Ectodermal cell (in vitro differentiated cells): ENCODE measurements at regions not wholly inside any gene's neighbourhood (a gene's known extent, or its start where the extent isn't known, plus 50 kb on each side); places are given as distances from the start of the nearest gene placed in this dataset.

Source experiments
- H3K27ac ChIP-seq: 2 replicates; pipeline ENCODE4 v1.7.0; 2013; ENCODE audit warnings: mild to moderate bottlenecking, low read depth, low read length; ENCODE audit not compliant: insufficient read depth, poor library complexity, severe bottlenecking
- H3K27me3 ChIP-seq: 2 replicates; pipeline ENCODE4 v1.7.0; 2013; ENCODE audit warnings: mild to moderate bottlenecking, low read length; ENCODE audit not compliant: insufficient read depth, control insufficient read depth, poor library complexity, severe bottlenecking
- H3K36me3 ChIP-seq: one replicate; pipeline ENCODE4 v1.7.0; 2013; ENCODE audit warnings: low read length; ENCODE audit not compliant: control insufficient read depth, insufficient read depth
- H3K4me1 ChIP-seq: one replicate; pipeline ENCODE4 v1.7.0; 2013; ENCODE audit warnings: low read length; ENCODE audit not compliant: control insufficient read depth, insufficient read depth
- H3K4me3 ChIP-seq: 2 replicates; pipeline ENCODE4 v1.7.0; 2013; ENCODE audit warnings: low read depth, low read length, control low read depth; ENCODE audit not compliant: insufficient read depth
- H3K9me3 ChIP-seq: 2 replicates; pipeline ENCODE4 v1.7.0; 2013; ENCODE audit warnings: mild to moderate bottlenecking, low read length, moderate library complexity; ENCODE audit not compliant: control insufficient read depth
- WGBS, 2 experiments: methylation state at CpG; one replicate each; pipeline ENCODE4 v1.1.7; 2013; ENCODE audit warnings: missing lambda C conversion rate in 2 of 2; 5-methylcytosine and 5-hydroxymethylcytosine counted together

DNA sequence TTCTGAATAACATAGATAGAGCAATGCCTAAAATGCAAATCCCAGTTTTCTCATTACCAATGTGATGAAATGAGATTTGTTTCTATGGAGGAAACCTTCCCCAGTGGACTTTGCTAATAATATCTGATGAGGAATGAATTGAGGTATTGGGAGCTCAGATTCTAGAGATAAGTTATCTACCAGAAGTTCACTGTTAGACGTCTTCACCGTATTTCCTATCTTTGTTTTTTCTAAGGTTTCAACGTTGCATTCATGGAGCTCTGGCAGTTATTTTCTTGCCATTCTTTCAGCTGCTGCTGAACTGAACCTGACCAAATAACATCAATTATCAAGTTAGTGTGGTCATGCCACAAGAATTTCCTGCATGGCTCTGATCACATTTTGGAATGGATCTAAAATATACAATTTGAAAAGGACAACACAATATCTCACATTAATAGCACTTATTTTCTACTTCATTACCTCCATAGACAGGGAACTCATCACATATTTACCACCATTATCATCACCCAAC is 511.8 kb upstream of the LCORL start:
- Histone ChIP-seq H3K4me3 (no peak overlapping the region), H3K9me3 (no peaks in the 10 kb centered on the region), H3K27me3 (no peaks in the 10 kb centered on the region), H3K36me3 (no peaks in the 10 kb centered on the region), H3K4me1 (no peaks in the 10 kb centered on the region), H3K27ac (no peak overlapping the region)
- 91 to 96% methylated on average over 3 of the region's 3 CpGs for WGBS, 2 experiments

DNA sequence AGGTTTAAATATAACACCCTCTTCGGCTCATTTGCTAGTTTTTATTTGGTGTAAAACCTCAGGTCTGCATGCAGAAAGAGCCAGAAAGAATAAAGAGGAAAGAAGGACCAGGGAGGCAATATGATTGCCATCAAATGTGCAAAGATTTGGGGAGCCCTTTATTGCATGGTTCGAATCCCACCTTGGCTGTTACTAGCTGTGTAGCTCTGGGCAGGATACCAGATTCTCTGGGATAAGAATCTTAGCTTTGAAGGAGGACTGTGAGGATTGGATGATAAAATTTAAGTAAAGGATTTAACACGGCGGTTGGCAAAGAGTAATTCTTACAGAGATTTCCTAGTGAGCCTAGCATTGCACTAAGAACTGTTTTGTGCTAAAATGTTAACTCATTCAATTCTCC is 510.2 kb upstream of the LCORL start:
- Histone ChIP-seq H3K27ac (no peak overlapping the region), H3K4me1 (no peaks in the 10 kb centered on the region), H3K9me3 (no peaks in the 10 kb centered on the region), H3K27me3 (no peaks in the 10 kb centered on the region), H3K4me3 (no peak overlapping the region), H3K36me3 (no peaks in the 10 kb centered on the region)
- 91 to 96% methylated on average over 4 of the region's 4 CpGs for WGBS, 2 experiments

DNA sequence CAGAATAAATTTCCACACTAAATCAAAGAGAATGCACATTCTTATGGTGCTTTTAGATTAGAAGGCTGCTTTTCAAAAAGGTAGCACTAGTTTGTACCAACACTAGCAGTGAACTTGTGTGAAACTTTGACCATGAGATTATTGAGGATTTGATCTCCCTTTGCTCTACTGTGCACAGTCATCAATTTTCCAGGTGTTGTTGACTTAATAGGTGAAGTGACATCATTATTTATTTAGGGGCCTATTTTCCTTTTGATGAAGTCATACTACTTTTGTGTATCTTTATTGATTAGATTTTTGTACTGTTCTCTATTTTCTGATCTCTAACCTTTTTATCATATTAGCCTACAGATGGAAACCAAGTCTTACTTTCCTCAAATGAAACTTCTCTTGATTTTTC is 507.9 kb upstream of the LCORL start:
- H3K4me3 ChIP-seq = no peak overlapping the region
- H3K9me3 ChIP-seq = no peaks in the 10 kb centered on the region
- H3K27ac ChIP-seq = no peak overlapping the region
- no peaks in the 10 kb centered on the region for H3K4me1 ChIP-seq
- no peaks in the 10 kb centered on the region for H3K27me3 ChIP-seq
- H3K36me3 ChIP-seq = no peaks in the 10 kb centered on the region

DNA sequence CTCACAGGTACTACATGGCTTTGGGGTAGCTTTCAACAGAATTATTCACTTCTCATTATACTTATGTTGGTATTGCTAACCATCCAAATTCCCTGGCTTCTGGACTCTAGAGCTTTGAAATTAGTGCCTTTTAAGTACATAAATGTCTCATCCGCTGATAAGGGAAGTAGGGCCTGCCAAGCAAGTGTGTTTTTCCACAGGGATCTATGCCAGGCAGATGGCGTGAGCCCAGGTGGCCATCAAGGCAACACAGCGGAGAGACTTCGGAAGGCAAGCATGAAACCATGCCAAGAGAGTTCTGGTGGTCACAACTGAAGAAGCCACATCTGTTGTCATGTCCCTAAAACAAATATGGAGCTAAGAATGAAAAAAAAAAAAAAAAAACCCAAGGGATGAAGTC is 503.1 kb upstream of the LCORL start:
- Histone ChIP-seq H3K4me1 (no peaks in the 10 kb centered on the region), H3K36me3 (no peaks in the 10 kb centered on the region), H3K27ac (no peak overlapping the region), H3K9me3 (no peaks in the 10 kb centered on the region), H3K27me3 (no peaks in the 10 kb centered on the region), H3K4me3 (no peak overlapping the region)
- 97% methylated on average over 4 of the region's 4 CpGs for WGBS, 2 experiments

DNA sequence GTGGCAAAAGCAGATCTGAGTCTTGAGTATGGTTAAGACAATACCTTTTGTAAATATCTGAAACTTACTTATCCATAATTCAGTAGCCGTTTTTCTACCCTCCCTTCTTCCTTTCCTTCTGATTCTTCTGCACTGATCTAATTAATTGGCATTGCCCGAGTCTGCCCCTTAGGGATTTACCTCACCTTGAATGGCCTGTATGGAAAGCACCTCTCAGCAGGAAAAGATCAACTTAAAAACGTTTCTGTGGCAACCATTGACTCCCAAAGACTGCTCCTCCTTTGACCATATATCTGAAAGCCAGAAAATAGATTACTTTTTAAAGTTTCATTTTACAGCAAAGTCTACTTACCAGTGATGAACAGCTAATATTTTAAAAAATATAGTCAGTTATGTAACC is 496.5 kb upstream of the LCORL start:
- no peak overlapping the region for H3K27ac ChIP-seq
- H3K4me3 ChIP-seq = no peak overlapping the region
- H3K9me3 ChIP-seq = no peaks in the 10 kb centered on the region
- peaks cover 12% of the 10 kb centered on the region for H3K4me1 ChIP-seq
- 16 to 19% methylated on average over 3 of the region's 3 CpGs for WGBS, 2 experiments
- no peaks in the 10 kb centered on the region for H3K27me3 ChIP-seq
- no peaks in the 10 kb centered on the region for H3K36me3 ChIP-seq

- H3K9me3 ChIP-seq = peaks cover 2% of the 10 kb centered on the region
- H3K36me3 ChIP-seq = no peaks in the 10 kb centered on the region
- peaks cover 12% of the 10 kb centered on the region for H3K4me1 ChIP-seq
- H3K4me3 ChIP-seq = no peak overlapping the region
- H3K27me3 ChIP-seq = no peaks in the 10 kb centered on the region
- no peak overlapping the region for H3K27ac ChIP-seq
These were observed 492.3 kb upstream of the LCORL start for GRCh38 chr4:18513861-18514260.

- no peaks in the 10 kb centered on the region for H3K36me3 ChIP-seq
- H3K4me3 ChIP-seq = no peak overlapping the region
- H3K27ac ChIP-seq = no peak overlapping the region
- H3K4me1 ChIP-seq = peaks cover 1% of the 10 kb centered on the region
- no peaks in the 10 kb centered on the region for H3K27me3 ChIP-seq
- H3K9me3 ChIP-seq = peaks cover 2% of the 10 kb centered on the region
These were observed 491.2 kb upstream of the LCORL start for GRCh38 chr4:18512718-18513117.

DNA sequence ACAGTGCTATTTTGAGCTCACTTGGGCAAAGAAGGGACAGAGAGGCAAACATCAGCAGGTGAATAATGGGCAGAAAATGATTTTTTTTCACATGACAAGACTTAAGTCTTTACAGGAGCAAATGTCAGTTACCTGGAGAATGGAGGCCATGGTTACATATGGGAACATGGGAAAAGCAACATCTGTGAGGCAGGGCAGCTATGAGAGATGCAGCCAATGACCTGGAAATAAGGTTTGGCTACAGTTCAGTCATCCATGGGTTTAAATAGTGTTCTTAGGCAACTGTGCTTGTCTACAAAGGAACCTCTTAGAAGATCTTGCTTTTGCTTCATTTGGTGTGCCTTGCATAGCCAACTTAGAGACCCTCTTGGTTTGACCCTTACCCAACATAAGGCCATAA is 490.2 kb upstream of the LCORL start:
- Histone ChIP-seq H3K4me1 (no peaks in the 10 kb centered on the region), H3K36me3 (no peaks in the 10 kb centered on the region), H3K27ac (no peak overlapping the region), H3K27me3 (no peaks in the 10 kb centered on the region), H3K4me3 (no peak overlapping the region), H3K9me3 (peaks cover 2% of the 10 kb centered on the region)

GRCh38 chr4:18508786-18509185 is 487.2 kb upstream of the LCORL start:
- WGBS, 2 experiments = 70 to 83% methylated on average over 1 to 2 of the region's 2 CpGs
- H3K36me3 ChIP-seq = no peaks in the 10 kb centered on the region
- no peak overlapping the region for H3K4me3 ChIP-seq
- H3K27ac ChIP-seq = no peak overlapping the region
- no peaks in the 10 kb centered on the region for H3K4me1 ChIP-seq
- H3K27me3 ChIP-seq = no peaks in the 10 kb centered on the region
- H3K9me3 ChIP-seq = peaks cover 2% of the 10 kb centered on the region

DNA sequence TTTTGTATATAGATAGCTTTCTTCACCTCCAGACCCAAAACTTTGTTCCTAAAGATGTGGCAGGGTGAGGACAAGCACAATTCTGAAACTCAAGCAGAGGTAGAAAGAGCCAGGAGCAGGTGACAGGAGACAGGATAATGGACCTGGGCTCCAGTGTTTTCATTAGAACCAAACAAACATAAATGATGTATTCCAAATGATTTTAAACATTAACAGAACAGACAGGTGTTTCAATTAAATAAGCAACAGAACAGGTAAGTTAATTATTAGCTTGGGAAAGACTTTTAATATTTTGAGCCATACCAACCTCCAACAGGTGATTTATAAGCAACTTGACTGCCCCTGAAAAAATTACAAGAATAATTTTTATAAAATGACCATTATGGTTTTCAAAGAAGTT is 459.4 kb upstream of the LCORL start:
- Histone ChIP-seq H3K36me3 (no peaks in the 10 kb centered on the region), H3K27ac (no peak overlapping the region), H3K9me3 (no peaks in the 10 kb centered on the region), H3K27me3 (no peaks in the 10 kb centered on the region), H3K4me3 (no peak overlapping the region), H3K4me1 (no peaks in the 10 kb centered on the region)

GRCh38 chr4:18480342-18480741 is 458.8 kb upstream of the LCORL start:
- H3K4me1 ChIP-seq = no peaks in the 10 kb centered on the region
- no peak overlapping the region for H3K4me3 ChIP-seq
- no peaks in the 10 kb centered on the region for H3K9me3 ChIP-seq
- no peak overlapping the region for H3K27ac ChIP-seq
- no peaks in the 10 kb centered on the region for H3K36me3 ChIP-seq
- no peaks in the 10 kb centered on the region for H3K27me3 ChIP-seq
